NCI-H526 treated with DMSO at 0.1 percent for 48 hours (cell line): ENCODE measurements at regions not wholly inside any gene's neighbourhood (a gene's known extent, or its start where the extent isn't known, plus 50 kb on each side); places are given as distances from the start of the nearest gene placed in this dataset.
A peak's percentile ranks its signal among the peaks of the same experiment; 100 is the strongest.

ENCODE experiments used
- DNase-seq: peaks from one replicate; lab custom pipeline; 2025; lab: John Stamatoyannopoulos, UW

GRCh38 chr13:103788061-103788652 is 721.9 kb upstream of the SLC10A2 start:
- DNase-seq: no peak

GRCh38 chr13:103772576-103772975 is 706.4 kb upstream of the SLC10A2 start:
- peak; percentile 24 for DNase-seq

GRCh38 chr13:103762523-103762922 is 696.3 kb upstream of the SLC10A2 start:
- DNase-seq: no peak

- no peak for DNase-seq
These were observed 693.1 kb upstream of the SLC10A2 start for GRCh38 chr13:103759361-103759760.

- DNase-seq: no peak
These were observed 692.0 kb upstream of the SLC10A2 start for GRCh38 chr13:103758222-103758621.

GRCh38 chr13:103757361-103757760 is 691.1 kb upstream of the SLC10A2 start:
- no peak for DNase-seq

- DNase-seq: no peak
These were observed 688.6 kb upstream of the SLC10A2 start for GRCh38 chr13:103754783-103755182.

- no peak for DNase-seq
These were observed 668.6 kb upstream of the SLC10A2 start for GRCh38 chr13:103734837-103735236.

GRCh38 chr13:103731959-103732358 is 665.7 kb upstream of the SLC10A2 start:
- DNase-seq: no peak

- no peak for DNase-seq
These were observed 664.2 kb upstream of the SLC10A2 start for GRCh38 chr13:103730407-103730806.

GRCh38 chr13:103726808-103727207 is 660.6 kb upstream of the SLC10A2 start:
- DNase-seq: no peak

GRCh38 chr13:103716718-103717117 is 650.5 kb upstream of the SLC10A2 start:
- DNase-seq: no peak

- no peak for DNase-seq
These were observed 649.1 kb upstream of the SLC10A2 start for GRCh38 chr13:103715335-103715734.

- no peak for DNase-seq
These were observed 637.0 kb upstream of the SLC10A2 start for GRCh38 chr13:103703246-103703645.

- DNase-seq: no peak
These were observed 631.8 kb upstream of the SLC10A2 start for GRCh38 chr13:103698000-103698399.

GRCh38 chr13:103695320-103695719 is 629.1 kb upstream of the SLC10A2 start:
- DNase-seq: no peak

GRCh38 chr13:103694471-103694870 is 628.3 kb upstream of the SLC10A2 start:
- no peak for DNase-seq

GRCh38 chr13:103694033-103694432 is 627.8 kb upstream of the SLC10A2 start:
- DNase-seq: no peak

GRCh38 chr13:103692442-103692841 is 626.2 kb upstream of the SLC10A2 start:
- no peak for DNase-seq

- DNase-seq: no peak
These were observed 610.1 kb upstream of the SLC10A2 start for GRCh38 chr13:103676329-103676728.

- DNase-seq: no peak
These were observed 605.3 kb upstream of the SLC10A2 start for GRCh38 chr13:103671547-103671946.

GRCh38 chr13:103663996-103664395 is 597.8 kb upstream of the SLC10A2 start:
- DNase-seq: no peak

- DNase-seq: no peak
These were observed 590.1 kb upstream of the SLC10A2 start for GRCh38 chr13:103656311-103656710.

- no peak for DNase-seq
These were observed 574.4 kb upstream of the SLC10A2 start for GRCh38 chr13:103640606-103641005.

- no peak for DNase-seq
These were observed 573.1 kb upstream of the SLC10A2 start for GRCh38 chr13:103639326-103639725.
